Right atrium auricular region (tissue), 2 donors: ENCODE measurements at regions not wholly inside any gene's neighbourhood (a gene's known extent, or its start where the extent isn't known, plus 50 kb on each side); places are given as distances from the start of the nearest gene placed in this dataset.

Source experiments
- DNase-seq: peaks from one replicate; pipeline ENCODE4 v3.0.0-alpha.2; 2019; ENCODE audit warnings: low spot score
- H3K27ac ChIP-seq, 2 donors: fragments of 200-600 bp; sonication (generic); 1 replicate in 1 of 2; 2 replicates in 1 of 2; pipeline ENCODE4 v1.5.1; 2016 to 2019
- H3K27me3 ChIP-seq, 2 donors: fragments of 200-600 bp; sonication (generic); one replicate each; pipeline versions ENCODE4 v1.5.1 to v1.6.0; 2017 to 2019
- H3K36me3 ChIP-seq: fragments of 200-600 bp; sonication (generic); one replicate; pipeline ENCODE4 v1.5.1; 2016
- H3K4me1 ChIP-seq, 2 donors: fragments of 200-600 bp; sonication (generic); one replicate each; pipeline versions ENCODE4 v1.5.1 to v1.6.0; 2017 to 2019
- H3K4me3 ChIP-seq, 2 donors: fragments of 200-600 bp; sonication (generic); 1 replicate in 1 of 2; 2 replicates in 1 of 2; pipeline ENCODE4 v1.5.1; 2017 to 2019; ENCODE audit warnings: mild to moderate bottlenecking in 1 of 2, moderate library complexity in 1 of 2
- H3K9me3 ChIP-seq, 2 donors: fragments of 200-600 bp; sonication (generic); one replicate each; pipeline ENCODE4 v1.5.1; 2019
- CTCF ChIP-seq, 2 donors: fragments of 200-600 bp; sonication (generic); IDR thresholded peaks; one replicate each; pipeline ENCODE4 v1.5.1; 2019; ENCODE audit warnings: antibody characterized with exemption in 2 of 2

GRCh38 chr2:71944183-71944550 is 203.5 kb downstream of the CYP26B1 start:
- H3K36me3 ChIP-seq, result no peaks in the 10 kb centered on the region
- H3K9me3 ChIP-seq, result no peaks in the 10 kb centered on the region
- H3K27ac ChIP-seq, result no peak overlapping the region
- peak; percentile 51 for DNase-seq
- no peak for TF ChIP-seq CTCF (IDR thresholded peaks at IDR 0.05)
- no peaks in the 10 kb centered on the region for H3K27me3 ChIP-seq
- peaks cover 0 to 16% of the 10 kb centered on the region in 2 donors for H3K4me1 ChIP-seq
- no peak overlapping the region for H3K4me3 ChIP-seq

- Histone ChIP-seq H3K4me3 (no peak overlapping the region), H3K4me1 (peaks cover 0 to 16% of the 10 kb centered on the region in 2 donors), H3K27ac (peak overlapping the region; percentile 18 to 48), H3K36me3 (no peaks in the 10 kb centered on the region), H3K9me3 (no peaks in the 10 kb centered on the region), H3K27me3 (no peaks in the 10 kb centered on the region)
- no peak for TF ChIP-seq CTCF (IDR thresholded peaks at IDR 0.05)
- DNase-seq, result peak; percentile 68
Measured at GRCh38 chr2:71943238-71944182, 204.2 kb downstream of the CYP26B1 start.

GRCh38 chr2:71941726-71942525 is 205.7 kb downstream of the CYP26B1 start:
- TF ChIP-seq CTCF (IDR thresholded peaks at IDR 0.05), result no peak
- no peak overlapping the region for H3K4me3 ChIP-seq
- H3K27ac ChIP-seq, result no peak overlapping the region
- DNase-seq, result peak; percentile 57
- no peaks in the 10 kb centered on the region for H3K9me3 ChIP-seq
- no peaks in the 10 kb centered on the region for H3K36me3 ChIP-seq
- no peaks in the 10 kb centered on the region for H3K27me3 ChIP-seq
- H3K4me1 ChIP-seq, result peaks cover 0 to 16% of the 10 kb centered on the region in 2 donors

GRCh38 chr2:71940695-71941094 is 207.0 kb downstream of the CYP26B1 start:
- peak; percentile 56 for DNase-seq
- H3K4me1 ChIP-seq, result peaks cover 0 to 16% of the 10 kb centered on the region in 2 donors
- H3K27ac ChIP-seq, result peak overlapping the region in 1 of 2 donors; percentile 53
- no peaks in the 10 kb centered on the region for H3K27me3 ChIP-seq
- no peak overlapping the region for H3K4me3 ChIP-seq
- H3K36me3 ChIP-seq, result no peaks in the 10 kb centered on the region
- TF ChIP-seq CTCF (IDR thresholded peaks at IDR 0.05), result no peak
- no peaks in the 10 kb centered on the region for H3K9me3 ChIP-seq

GRCh38 chr2:71939588-71940535 is 207.8 kb downstream of the CYP26B1 start:
- no peaks in the 10 kb centered on the region for H3K27me3 ChIP-seq
- no peaks in the 10 kb centered on the region for H3K9me3 ChIP-seq
- DNase-seq, result peak; percentile 80
- no peak for TF ChIP-seq CTCF (IDR thresholded peaks at IDR 0.05)
- H3K4me3 ChIP-seq, result no peak overlapping the region
- no peaks in the 10 kb centered on the region for H3K36me3 ChIP-seq
- H3K4me1 ChIP-seq, result peaks cover 0 to 16% of the 10 kb centered on the region in 2 donors
- peak overlapping the region in 1 of 2 donors; percentile 53 for H3K27ac ChIP-seq
